ENCODE measurements at regions not wholly inside any gene's neighbourhood (a gene's known extent, or its start where the extent isn't known, plus 50 kb on each side); places are given as distances from the start of the nearest gene placed in this dataset.

- no peak for DNase-seq (ENCODE audit: low read depth)
Observed at GRCh38 chr14:34350903-34351302, 111.1 kb downstream of the SPTSSA start.

- DNase-seq (ENCODE audit: low read depth) = no peak
Observed at GRCh38 chr14:34348592-34348991, 113.4 kb downstream of the SPTSSA start.

- DNase-seq (ENCODE audit: low read depth) = no peak
Observed at GRCh38 chr14:34347683-34348082, 114.4 kb downstream of the SPTSSA start.

- DNase-seq (ENCODE audit: low read depth) = no peak
Observed at GRCh38 chr14:34345718-34346465, 116.1 kb downstream of the SPTSSA start.

GRCh38 chr14:34344318-34344717 lies 117.7 kb downstream of the SPTSSA start:
- DNase-seq (ENCODE audit: low read depth) = no peak

- DNase-seq (ENCODE audit: low read depth) = no peak
Observed at GRCh38 chr14:34340025-34340625, 121.9 kb downstream of the SPTSSA start.

- DNase-seq (ENCODE audit: low read depth) = no peak
Observed at GRCh38 chr14:34338056-34338455, 124.0 kb downstream of the SPTSSA start.

- DNase-seq (ENCODE audit: low read depth) = no peak
Observed at GRCh38 chr14:34336501-34336900, 125.5 kb downstream of the SPTSSA start.

- no peak for DNase-seq (ENCODE audit: low read depth)
Observed at GRCh38 chr14:34335968-34336367, 126.1 kb downstream of the SPTSSA start.

GRCh38 chr14:34334329-34334728 lies 127.7 kb downstream of the SPTSSA start:
- no peak for DNase-seq (ENCODE audit: low read depth)

- DNase-seq (ENCODE audit: low read depth) = no peak
Observed at GRCh38 chr14:34331728-34332623, 130.1 kb downstream of the SPTSSA start.

GRCh38 chr14:34330846-34331245 lies 131.2 kb downstream of the SPTSSA start:
- DNase-seq (ENCODE audit: low read depth) = no peak

- DNase-seq (ENCODE audit: low read depth) = no peak
Observed at GRCh38 chr14:34329301-34329700, 132.7 kb downstream of the SPTSSA start.

GRCh38 chr14:34328178-34328577 lies 133.9 kb downstream of the SPTSSA start:
- no peak for DNase-seq (ENCODE audit: low read depth)

- DNase-seq (ENCODE audit: low read depth) = no peak
Observed at GRCh38 chr14:34325493-34325892, 136.5 kb downstream of the SPTSSA start.

GRCh38 chr14:34324363-34324795 lies 137.7 kb downstream of the SPTSSA start:
- DNase-seq (ENCODE audit: low read depth) = peak; percentile 43

GRCh38 chr14:34322940-34323418 lies 139.1 kb downstream of the SPTSSA start:
- no peak for DNase-seq (ENCODE audit: low read depth)

GRCh38 chr14:34319140-34319539 lies 142.9 kb downstream of the SPTSSA start:
- no peak for DNase-seq (ENCODE audit: low read depth)

- no peak for DNase-seq (ENCODE audit: low read depth)
Observed at GRCh38 chr14:34318014-34318413, 144.0 kb downstream of the SPTSSA start.

- DNase-seq (ENCODE audit: low read depth) = no peak
Observed at GRCh38 chr14:34310724-34311123, 151.3 kb downstream of the SPTSSA start.

GRCh38 chr14:34303811-34304210 lies 158.2 kb downstream of the SPTSSA start:
- DNase-seq (ENCODE audit: low read depth) = no peak

- peak; percentile 47 for DNase-seq (ENCODE audit: low read depth)
Observed at GRCh38 chr14:34302654-34303053, 159.4 kb downstream of the SPTSSA start.

Measured in forelimb muscle (tissue), 1 donor.